Mesothelial cell of epicardium (in vitro differentiated cells): ENCODE measurements at regions not wholly inside any gene's neighbourhood (a gene's known extent, or its start where the extent isn't known, plus 50 kb on each side); places are given as distances from the start of the nearest gene placed in this dataset.

Experiments used
- DNase-seq, 2 experiments: peaks; one replicate each; pipeline ENCODE4 v3.0.0; 2021; ENCODE audit warnings: low spot score in 2 of 2; ENCODE audit not compliant: unreplicated experiment in 2 of 2
- H3K27ac Mint-ChIP-seq: 2 replicates; pipeline ENCODE4 v1.8.0; 2021; ENCODE audit warnings: mixed read lengths
- H3K27me3 Mint-ChIP-seq: 2 replicates; pipeline ENCODE4 v1.8.0; 2021; ENCODE audit warnings: low read depth, mixed read lengths
- H3K36me3 Mint-ChIP-seq: 2 replicates; pipeline ENCODE4 v1.8.0; 2021; ENCODE audit warnings: mixed read lengths
- H3K4me1 Mint-ChIP-seq: 2 replicates; pipeline ENCODE4 v1.8.0; 2021; ENCODE audit warnings: mixed read lengths
- H3K4me3 Mint-ChIP-seq: 2 replicates; pipeline ENCODE4 v1.8.0; 2021; ENCODE audit warnings: mild to moderate bottlenecking, moderate library complexity, mixed read lengths
- H3K9me3 Mint-ChIP-seq: 2 replicates; pipeline ENCODE4 v1.8.0; 2021; ENCODE audit warnings: mixed read lengths
- TF ChIP-seq, protein P1 (sequence below): fragments of 200-600 bp; sonication (generic); IDR thresholded peaks from one replicate; pipeline ENCODE4 v1.5.0; 2021; ENCODE audit warnings: antibody characterized with exemption; ENCODE audit not compliant: unreplicated experiment

DNA sequence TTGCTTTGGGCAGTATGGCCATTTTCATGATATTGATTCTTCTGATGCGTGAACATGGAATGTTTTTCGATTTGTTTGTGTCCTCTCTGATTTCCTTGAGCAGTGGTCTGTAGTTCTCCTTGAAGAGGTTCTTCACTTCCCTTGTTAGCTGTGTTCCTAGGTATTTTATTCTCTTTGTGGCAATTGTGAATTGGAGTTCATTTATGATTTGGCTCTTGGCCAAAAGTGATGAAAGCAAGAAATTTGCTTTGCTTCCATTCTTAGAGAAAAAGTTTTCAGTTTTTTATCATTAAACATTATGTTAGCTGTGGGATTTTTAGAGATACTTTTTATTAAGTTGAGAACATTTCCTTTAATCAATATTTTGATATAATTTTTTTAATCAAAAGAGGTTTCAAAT lies 203.5 kb downstream of the TAF11L14 start:
- DNase-seq: no peak
- no peak overlapping the region for H3K27ac Mint-ChIP-seq
- H3K4me3 Mint-ChIP-seq: no peak overlapping the region
- TF ChIP-seq, protein P1, sequence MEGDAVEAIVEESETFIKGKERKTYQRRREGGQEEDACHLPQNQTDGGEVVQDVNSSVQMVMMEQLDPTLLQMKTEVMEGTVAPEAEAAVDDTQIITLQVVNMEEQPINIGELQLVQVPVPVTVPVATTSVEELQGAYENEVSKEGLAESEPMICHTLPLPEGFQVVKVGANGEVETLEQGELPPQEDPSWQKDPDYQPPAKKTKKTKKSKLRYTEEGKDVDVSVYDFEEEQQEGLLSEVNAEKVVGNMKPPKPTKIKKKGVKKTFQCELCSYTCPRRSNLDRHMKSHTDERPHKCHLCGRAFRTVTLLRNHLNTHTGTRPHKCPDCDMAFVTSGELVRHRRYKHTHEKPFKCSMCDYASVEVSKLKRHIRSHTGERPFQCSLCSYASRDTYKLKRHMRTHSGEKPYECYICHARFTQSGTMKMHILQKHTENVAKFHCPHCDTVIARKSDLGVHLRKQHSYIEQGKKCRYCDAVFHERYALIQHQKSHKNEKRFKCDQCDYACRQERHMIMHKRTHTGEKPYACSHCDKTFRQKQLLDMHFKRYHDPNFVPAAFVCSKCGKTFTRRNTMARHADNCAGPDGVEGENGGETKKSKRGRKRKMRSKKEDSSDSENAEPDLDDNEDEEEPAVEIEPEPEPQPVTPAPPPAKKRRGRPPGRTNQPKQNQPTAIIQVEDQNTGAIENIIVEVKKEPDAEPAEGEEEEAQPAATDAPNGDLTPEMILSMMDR: no peak
- H3K36me3 Mint-ChIP-seq: peaks cover 18% of the 10 kb centered on the region
- H3K4me1 Mint-ChIP-seq: peaks cover 23% of the 10 kb centered on the region
- H3K27me3 Mint-ChIP-seq: no peaks in the 10 kb centered on the region
- H3K9me3 Mint-ChIP-seq: peaks cover 44% of the 10 kb centered on the region

DNA sequence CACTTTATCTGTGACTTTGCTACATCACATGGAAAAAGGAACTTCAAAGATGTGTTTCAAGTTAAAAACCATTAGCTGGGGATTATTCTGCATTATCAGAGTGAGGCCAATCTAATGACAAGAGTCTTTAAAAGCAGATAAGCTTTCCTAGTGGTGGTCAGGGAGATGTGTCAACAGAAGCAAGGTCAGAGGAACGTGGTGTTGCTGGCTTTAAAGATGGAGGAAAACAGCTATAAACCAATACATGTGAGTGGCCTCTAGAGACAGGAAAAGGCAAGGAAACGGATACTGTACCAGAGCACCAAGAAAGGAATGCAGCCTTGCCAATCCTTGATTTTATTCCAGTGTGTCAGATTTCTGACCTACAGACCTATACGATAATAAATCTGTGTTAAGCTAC lies 204.2 kb downstream of the TAF11L14 start:
- H3K27ac Mint-ChIP-seq: no peak overlapping the region
- peaks cover 51% of the 10 kb centered on the region for H3K9me3 Mint-ChIP-seq
- H3K4me1 Mint-ChIP-seq: peaks cover 16% of the 10 kb centered on the region
- no peak overlapping the region for H3K4me3 Mint-ChIP-seq
- H3K36me3 Mint-ChIP-seq: peaks cover 18% of the 10 kb centered on the region
- TF ChIP-seq, protein P1: no peak
- DNase-seq: no peak
- no peaks in the 10 kb centered on the region for H3K27me3 Mint-ChIP-seq

DNA sequence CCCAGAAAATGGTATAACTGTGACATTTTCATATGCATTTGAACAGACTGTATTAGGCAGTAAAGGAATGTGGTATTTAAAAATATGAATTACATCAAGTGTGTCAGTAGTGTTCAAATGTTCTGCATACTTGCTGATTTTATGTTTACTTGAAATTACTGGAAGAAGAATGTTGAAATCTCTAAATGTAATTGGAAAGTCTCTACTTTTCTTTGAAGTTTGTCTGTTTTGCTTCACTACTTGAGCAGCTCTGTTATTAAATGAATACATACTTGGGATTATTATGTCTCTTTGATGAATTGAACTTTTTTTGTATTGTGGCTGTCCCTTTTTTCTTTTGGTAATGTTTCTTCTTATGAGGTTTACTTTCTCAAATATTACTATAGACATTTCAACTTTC lies 205.6 kb downstream of the TAF11L14 start:
- Mint-ChIP-seq H3K36me3 (peaks cover 18% of the 10 kb centered on the region), H3K27ac (no peak overlapping the region), H3K9me3 (peaks cover 57% of the 10 kb centered on the region)

DNA sequence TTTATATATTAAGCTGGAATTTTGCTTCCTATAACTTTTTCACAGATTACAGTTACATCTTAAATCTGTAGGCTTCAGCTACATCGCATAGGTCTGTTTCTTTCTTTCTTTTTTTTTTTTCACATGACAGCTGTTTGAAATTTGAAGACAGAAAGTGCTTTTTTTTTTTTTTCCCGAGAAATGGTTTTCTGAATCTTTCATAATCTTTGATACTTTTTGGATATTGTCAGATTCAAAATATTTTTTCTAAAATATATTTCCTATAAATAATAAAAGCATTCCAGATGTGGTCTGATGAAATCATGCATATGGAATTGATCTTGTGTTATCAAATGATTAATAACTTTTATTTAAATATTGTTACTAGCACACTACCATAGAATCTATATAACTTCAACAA lies 212.2 kb downstream of the TAF11L14 start:
- peaks cover 25% of the 10 kb centered on the region for H3K9me3 Mint-ChIP-seq
- TF ChIP-seq, protein P1: no peak

More for the DNA sequence above, 205.6 kb downstream of the TAF11L14 start:
- TF ChIP-seq, protein P1: no peak
- H3K27me3 Mint-ChIP-seq: no peaks in the 10 kb centered on the region
- DNase-seq: no peak
- peaks cover 11% of the 10 kb centered on the region for H3K4me1 Mint-ChIP-seq
- no peak overlapping the region for H3K4me3 Mint-ChIP-seq

DNA sequence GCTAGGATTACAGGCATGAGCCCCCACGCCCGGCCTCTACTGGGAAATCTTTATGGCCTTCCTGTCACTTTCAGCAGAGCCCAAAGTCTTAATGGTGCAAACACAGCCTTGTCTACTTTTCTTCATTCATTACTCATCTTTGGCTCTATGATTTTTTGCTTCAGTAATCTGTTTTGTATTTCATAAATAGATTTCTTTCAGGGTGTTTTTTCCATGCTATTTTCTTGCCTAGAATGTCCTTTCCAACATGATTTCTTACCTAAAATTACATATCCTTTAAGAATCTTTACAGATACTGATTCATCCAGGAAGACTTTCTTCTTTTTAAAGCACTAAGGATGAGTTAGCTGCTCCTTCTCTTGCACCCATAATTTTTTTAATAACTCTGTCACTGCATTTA lies 213.0 kb downstream of the TAF11L14 start:
- peaks cover 17% of the 10 kb centered on the region for H3K9me3 Mint-ChIP-seq
- DNase-seq: no peak
- H3K4me1 Mint-ChIP-seq: no peaks in the 10 kb centered on the region
- H3K36me3 Mint-ChIP-seq: no peaks in the 10 kb centered on the region
- H3K27ac Mint-ChIP-seq: no peak overlapping the region
- TF ChIP-seq, protein P1: no peak
- H3K27me3 Mint-ChIP-seq: no peaks in the 10 kb centered on the region
- no peak overlapping the region for H3K4me3 Mint-ChIP-seq

More for the DNA sequence above, 212.2 kb downstream of the TAF11L14 start:
- Mint-ChIP-seq H3K27ac (no peak overlapping the region), H3K4me1 (no peaks in the 10 kb centered on the region), H3K4me3 (no peak overlapping the region), H3K36me3 (peaks cover 5% of the 10 kb centered on the region), H3K27me3 (no peaks in the 10 kb centered on the region)
- no peak for DNase-seq

DNA sequence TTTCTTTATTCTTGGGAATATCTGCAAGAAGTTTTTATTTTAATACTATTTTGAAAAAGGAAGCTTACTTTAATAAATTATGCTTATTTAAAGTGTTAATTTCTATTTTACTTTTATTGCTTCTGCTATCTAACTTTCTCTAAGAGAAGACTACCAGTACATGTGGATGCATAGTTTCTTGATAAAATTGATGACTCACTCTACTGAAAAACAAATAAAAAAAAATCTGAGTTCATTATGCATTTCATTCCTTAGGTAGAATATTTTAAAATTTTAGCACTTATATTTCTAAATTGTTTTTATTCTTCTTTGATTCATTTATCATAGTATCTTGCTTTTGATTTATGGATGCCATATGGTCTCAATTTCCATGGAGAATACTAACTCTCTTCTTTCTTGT lies 217.9 kb downstream of the TAF11L14 start:
- Mint-ChIP-seq H3K27me3 (no peaks in the 10 kb centered on the region), H3K4me1 (peaks cover 8% of the 10 kb centered on the region), H3K4me3 (no peak overlapping the region), H3K36me3 (no peaks in the 10 kb centered on the region), H3K27ac (no peak overlapping the region), H3K9me3 (no peaks in the 10 kb centered on the region)
- TF ChIP-seq, protein P1: no peak
- DNase-seq: no peak
